ENCODE measurements at regions not wholly inside any gene's neighbourhood (a gene's known extent, or its start where the extent isn't known, plus 50 kb on each side); places are given as distances from the start of the nearest gene placed in this dataset.
A peak's percentile ranks its signal among the peaks of the same experiment; 100 is the strongest.

- TF ChIP-seq, protein P1, sequence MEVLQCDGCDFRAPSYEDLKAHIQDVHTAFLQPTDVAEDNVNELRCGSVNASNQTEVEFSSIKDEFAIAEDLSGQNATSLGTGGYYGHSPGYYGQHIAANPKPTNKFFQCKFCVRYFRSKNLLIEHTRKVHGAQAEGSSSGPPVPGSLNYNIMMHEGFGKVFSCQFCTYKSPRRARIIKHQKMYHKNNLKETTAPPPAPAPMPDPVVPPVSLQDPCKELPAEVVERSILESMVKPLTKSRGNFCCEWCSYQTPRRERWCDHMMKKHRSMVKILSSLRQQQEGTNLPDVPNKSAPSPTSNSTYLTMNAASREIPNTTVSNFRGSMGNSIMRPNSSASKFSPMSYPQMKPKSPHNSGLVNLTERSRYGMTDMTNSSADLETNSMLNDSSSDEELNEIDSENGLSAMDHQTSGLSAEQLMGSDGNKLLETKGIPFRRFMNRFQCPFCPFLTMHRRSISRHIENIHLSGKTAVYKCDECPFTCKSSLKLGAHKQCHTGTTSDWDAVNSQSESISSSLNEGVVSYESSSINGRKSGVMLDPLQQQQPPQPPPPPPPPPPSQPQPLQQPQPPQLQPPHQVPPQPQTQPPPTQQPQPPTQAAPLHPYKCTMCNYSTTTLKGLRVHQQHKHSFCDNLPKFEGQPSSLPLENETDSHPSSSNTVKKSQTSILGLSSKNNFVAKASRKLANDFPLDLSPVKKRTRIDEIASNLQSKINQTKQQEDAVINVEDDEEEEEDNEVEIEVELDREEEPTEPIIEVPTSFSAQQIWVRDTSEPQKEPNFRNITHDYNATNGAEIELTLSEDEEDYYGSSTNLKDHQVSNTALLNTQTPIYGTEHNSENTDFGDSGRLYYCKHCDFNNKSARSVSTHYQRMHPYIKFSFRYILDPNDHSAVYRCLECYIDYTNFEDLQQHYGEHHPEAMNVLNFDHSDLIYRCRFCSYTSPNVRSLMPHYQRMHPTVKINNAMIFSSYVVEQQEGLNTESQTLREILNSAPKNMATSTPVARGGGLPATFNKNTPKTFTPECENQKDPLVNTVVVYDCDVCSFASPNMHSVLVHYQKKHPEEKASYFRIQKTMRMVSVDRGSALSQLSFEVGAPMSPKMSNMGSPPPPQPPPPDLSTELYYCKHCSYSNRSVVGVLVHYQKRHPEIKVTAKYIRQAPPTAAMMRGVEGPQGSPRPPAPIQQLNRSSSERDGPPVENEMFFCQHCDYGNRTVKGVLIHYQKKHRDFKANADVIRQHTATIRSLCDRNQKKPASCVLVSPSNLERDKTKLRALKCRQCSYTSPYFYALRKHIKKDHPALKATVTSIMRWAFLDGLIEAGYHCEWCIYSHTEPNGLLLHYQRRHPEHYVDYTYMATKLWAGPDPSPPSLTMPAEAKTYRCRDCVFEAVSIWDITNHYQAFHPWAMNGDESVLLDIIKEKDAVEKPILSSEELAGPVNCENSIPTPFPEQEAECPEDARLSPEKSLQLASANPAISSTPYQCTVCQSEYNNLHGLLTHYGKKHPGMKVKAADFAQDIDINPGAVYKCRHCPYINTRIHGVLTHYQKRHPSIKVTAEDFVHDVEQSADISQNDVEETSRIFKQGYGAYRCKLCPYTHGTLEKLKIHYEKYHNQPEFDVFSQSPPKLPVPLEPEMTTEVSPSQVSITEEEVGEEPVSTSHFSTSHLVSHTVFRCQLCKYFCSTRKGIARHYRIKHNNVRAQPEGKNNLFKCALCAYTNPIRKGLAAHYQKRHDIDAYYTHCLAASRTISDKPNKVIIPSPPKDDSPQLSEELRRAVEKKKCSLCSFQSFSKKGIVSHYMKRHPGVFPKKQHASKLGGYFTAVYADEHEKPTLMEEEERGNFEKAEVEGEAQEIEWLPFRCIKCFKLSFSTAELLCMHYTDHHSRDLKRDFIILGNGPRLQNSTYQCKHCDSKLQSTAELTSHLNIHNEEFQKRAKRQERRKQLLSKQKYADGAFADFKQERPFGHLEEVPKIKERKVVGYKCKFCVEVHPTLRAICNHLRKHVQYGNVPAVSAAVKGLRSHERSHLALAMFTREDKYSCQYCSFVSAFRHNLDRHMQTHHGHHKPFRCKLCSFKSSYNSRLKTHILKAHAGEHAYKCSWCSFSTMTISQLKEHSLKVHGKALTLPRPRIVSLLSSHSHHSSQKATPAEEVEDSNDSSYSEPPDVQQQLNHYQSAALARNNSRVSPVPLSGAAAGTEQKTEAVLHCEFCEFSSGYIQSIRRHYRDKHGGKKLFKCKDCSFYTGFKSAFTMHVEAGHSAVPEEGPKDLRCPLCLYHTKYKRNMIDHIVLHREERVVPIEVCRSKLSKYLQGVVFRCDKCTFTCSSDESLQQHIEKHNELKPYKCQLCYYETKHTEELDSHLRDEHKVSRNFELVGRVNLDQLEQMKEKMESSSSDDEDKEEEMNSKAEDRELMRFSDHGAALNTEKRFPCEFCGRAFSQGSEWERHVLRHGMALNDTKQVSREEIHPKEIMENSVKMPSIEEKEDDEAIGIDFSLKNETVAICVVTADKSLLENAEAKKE (CRISPR knock-in tag; IDR thresholded peaks at IDR 0.05): no peak
- no peak for TF ChIP-seq JUNB (IDR thresholded peaks at IDR 0.05; ENCODE audit: unreplicated experiment)
- TF ChIP-seq CREB1 (CRISPR knock-in tag; IDR thresholded peaks at IDR 0.05; ENCODE audit: low read depth): no peak
- TF ChIP-seq STAT1 (IDR thresholded peaks at IDR 0.05; ENCODE audit: unreplicated experiment): no peak
These were observed 1028.1 kb upstream of the EEF2KMT start (continued) for GRCh38 chr16:6125483-6126259.

- Histone ChIP-seq H3F3A (replicated peaks; ENCODE audit: low read depth) (no peaks in the 10 kb centered on the region), H3K9me2 (ENCODE audit: insufficient read depth) (peaks cover 11% of the 10 kb centered on the region; the same call in 1 of the 2 replicates), H3K4me1 (ENCODE audit: insufficient read depth) (no peaks in the 10 kb centered on the region; the same call in 1 of the 2 replicates), H3K4me3 (no peak overlapping the region), H4K20me1 (replicated peaks; ENCODE audit: insufficient read depth) (no peaks in the 10 kb centered on the region), H3K4me2 (no peak overlapping the region), H3K36me3 (ENCODE audit: insufficient read depth) (no peaks in the 10 kb centered on the region), H3K79me2 (replicated peaks; ENCODE audit: insufficient read depth) (no peaks in the 10 kb centered on the region), H3K27ac (ENCODE audit: low read depth) (no peak overlapping the region), H2AFZ (no peak overlapping the region), H3K27me3 (ENCODE audit: insufficient read depth) (no peaks in the 10 kb centered on the region)
- Mint-ChIP-seq H3K9me3 (no peaks in the 10 kb centered on the region), H3K27me3 (ENCODE audit: insufficient read depth, low read depth, poor library complexity) (peaks cover 4% of the 10 kb centered on the region), H3K36me3 (ENCODE audit: low read depth) (no peaks in the 10 kb centered on the region; the same call in 2 of the 3 replicates), H3K4me3 (no peak overlapping the region), H3K27ac (no peak overlapping the region), H3K4me1 (peaks cover 24% of the 10 kb centered on the region)
- ATAC-seq (peak; percentile 89), DNase-seq (ENCODE audit: low spot score) (no peak)
- TF ChIP-seq POLR2AphosphoS5 (IDR thresholded peaks at IDR 0.05; ENCODE audit: low read depth): no peak
- TF ChIP-seq ZNF114 (CRISPR knock-in tag; IDR thresholded peaks at IDR 0.05): no peak
- TF ChIP-seq EZH2phosphoT487 (IDR thresholded peaks at IDR 0.05; ENCODE audit: unreplicated experiment): no peak
- no peak for TF ChIP-seq JUNB (IDR thresholded peaks at IDR 0.05; ENCODE audit: unreplicated experiment)
- TF ChIP-seq, protein P1 (CRISPR knock-in tag; IDR thresholded peaks at IDR 0.05): no peak
- TF ChIP-seq EZH2 (IDR thresholded peaks at IDR 0.05; ENCODE audit: low read depth, unreplicated experiment): no peak
- no peak for TF ChIP-seq CREB1 (CRISPR knock-in tag; IDR thresholded peaks at IDR 0.05; ENCODE audit: low read depth)
These were observed 1026.5 kb upstream of the EEF2KMT start for GRCh38 chr16:6124136-6124535.
